ENCODE measurements at regions not wholly inside any gene's neighbourhood (a gene's known extent, or its start where the extent isn't known, plus 50 kb on each side); places are given as distances from the start of the nearest gene placed in this dataset.

GRCh38 chr12:91349476-91349875, 166.9 kb upstream of the DCN start:
- H3K4me3 ChIP-seq (ENCODE audit: low read depth, low read length): no peak overlapping the region
- DNase-seq (ENCODE audit: low read depth): no peak
- no peak for TF ChIP-seq CTCF (IDR thresholded peaks at IDR 0.05; ENCODE audit: insufficient read depth, low read depth, low read length)

GRCh38 chr12:91347481-91348214, 165.0 kb upstream of the DCN start:
- DNase-seq (ENCODE audit: low read depth): no peak
- no peak overlapping the region for H3K4me3 ChIP-seq (ENCODE audit: low read depth, low read length)
- no peak for TF ChIP-seq CTCF (IDR thresholded peaks at IDR 0.05; ENCODE audit: insufficient read depth, low read depth, low read length)

- no peak for TF ChIP-seq CTCF (IDR thresholded peaks at IDR 0.05; ENCODE audit: insufficient read depth, low read depth, low read length)
- DNase-seq (ENCODE audit: low read depth): no peak
Measured at GRCh38 chr12:91346827-91347226, 164.2 kb upstream of the DCN start.

GRCh38 chr12:91344408-91344807, 161.8 kb upstream of the DCN start:
- no peak overlapping the region for H3K4me3 ChIP-seq (ENCODE audit: low read depth, low read length)
- no peak for TF ChIP-seq CTCF (IDR thresholded peaks at IDR 0.05; ENCODE audit: insufficient read depth, low read depth, low read length)
- DNase-seq (ENCODE audit: low read depth): no peak

More at GRCh38 chr12:91346827-91347226, 164.2 kb upstream of the DCN start:
- no peak overlapping the region for H3K4me3 ChIP-seq (ENCODE audit: low read depth, low read length)

- TF ChIP-seq CTCF (IDR thresholded peaks at IDR 0.05; ENCODE audit: insufficient read depth, low read depth, low read length): no peak
- DNase-seq (ENCODE audit: low read depth): no peak
- H3K4me3 ChIP-seq (ENCODE audit: low read depth, low read length): no peak overlapping the region
Measured at GRCh38 chr12:91343010-91343409, 160.4 kb upstream of the DCN start.

GRCh38 chr12:91339106-91339505, 156.5 kb upstream of the DCN start:
- peak; percentile 59 for DNase-seq (ENCODE audit: low read depth)

More at GRCh38 chr12:91339106-91339505, 156.5 kb upstream of the DCN start:
- no peak overlapping the region for H3K4me3 ChIP-seq (ENCODE audit: low read depth, low read length)
- no peak for TF ChIP-seq CTCF (IDR thresholded peaks at IDR 0.05; ENCODE audit: insufficient read depth, low read depth, low read length)

All from fibroblast of villous mesenchyme (primary cell).